ENCODE measurements at regions not wholly inside any gene's neighbourhood (a gene's known extent, or its start where the extent isn't known, plus 50 kb on each side); places are given as distances from the start of the nearest gene placed in this dataset.

GRCh38 chr14:85711620-85712019 is 181.7 kb downstream of the FLRT2 start:
- DNase-seq: no peak

Data from C1 segment of cervical spinal cord (tissue), 14 donors.